HepG2 (cell line): ENCODE measurements at regions not wholly inside any gene's neighbourhood (a gene's known extent, or its start where the extent isn't known, plus 50 kb on each side); places are given as distances from the start of the nearest gene placed in this dataset.

ENCODE experiments used
- ATAC-seq: fragments of 200-7000 bp; cut with Tn5 transposase; 3 replicates; pipeline ENCODE4 v1.9.1; 2020; ENCODE audit warnings: mild to moderate bottlenecking, moderate library complexity
- BruUV-seq: library from RNA; stranded (reverse); fragments of 400-500 nt; replicated peaks from 2 replicates; lab custom pipeline; 2021; lab: Mats Ljungman, UMichigan
- CTCF ChIA-PET: fragments of 300-600 bp; formaldehyde crosslinking; extraction: SDS; loops from one replicate; lab custom pipeline; 2021; ENCODE audit warnings: low total read pairs, inconsistent platforms, low intra/inter-chr PET ratio; lab: Yijun Ruan, JAX
- POLR2A ChIA-PET: fragments of 350-600 bp; sonication (Branson Sonifier 250); formaldehyde crosslinking; loops from one replicate; lab custom pipeline; 2020; ENCODE audit warnings: antibody characterized with exemption, inconsistent platforms; lab: Yijun Ruan, JAX
- DNase-seq: peaks from one replicate; pipeline ENCODE4 v3.0.0-alpha.2; 2015; ENCODE audit warnings: low spot score
- FAIRE-seq: peaks from 3 replicates; lab custom pipeline; 2011; peaks lifted over from hg19 to GRCh38; lab: Jason Lieb, UNC
- H2AFZ ChIP-seq: one replicate; pipeline ENCODE4 v1.6.1; 2011; ENCODE audit warnings: low read length, inconsistent platforms
- H3K27ac ChIP-seq: fragments of 300-600 bp; 3 replicates; pipeline ENCODE4 v1.8.0; 2011; ENCODE audit warnings: mixed run types, mild to moderate bottlenecking, mixed read lengths, low read length, inconsistent platforms; ENCODE audit not compliant: insufficient read depth; ENCODE audit errors: extremely low read length
- H3K27me3 ChIP-seq, 2 experiments: fragments of 200-600 bp in 1 of 2; 2 replicates in 1 of 2; 3 replicates in 1 of 2; pipeline versions ENCODE4 v1.6.0 to v1.8.0; 2011; ENCODE audit warnings: low read length in 2 of 2, mild to moderate bottlenecking in 2 of 2, moderate library complexity in 2 of 2, inconsistent platforms in 1 of 2; ENCODE audit not compliant: insufficient read depth in 2 of 2, control insufficient read depth in 1 of 2
- H3K36me3 ChIP-seq, 2 experiments: fragments of 200-600 bp in 1 of 2; replicated peaks in 1 of 2; 2 replicates in 1 of 2; 3 replicates in 1 of 2; pipeline versions ENCODE4 v1.5.1 to v1.8.0; 2011; ENCODE audit warnings: low read length in 2 of 2, inconsistent platforms in 1 of 2; ENCODE audit not compliant: insufficient read depth in 2 of 2, control insufficient read depth in 1 of 2
- H3K4me1 ChIP-seq: 2 replicates; pipeline ENCODE4 v1.5.1; 2012; ENCODE audit warnings: low read length, inconsistent platforms; ENCODE audit not compliant: insufficient read depth
- H3K4me2 ChIP-seq: 2 replicates; pipeline ENCODE4 v1.6.0; 2011; ENCODE audit warnings: low read depth, low read length, inconsistent platforms
- H3K4me3 ChIP-seq, 3 experiments: fragments of 200-600 bp in 1 of 3; sonication (generic), shearing (Covaris generic) in 1 of 3; replicated peaks in 1 of 3; 2 replicates each; pipeline ENCODE4 v1.5.1; 2011 to 2016; ENCODE audit warnings: low read length in 3 of 3, inconsistent platforms in 2 of 3, low read depth in 2 of 3, mild to moderate bottlenecking in 2 of 3, control low read depth in 1 of 3, mixed read lengths in 1 of 3; ENCODE audit not compliant: insufficient read depth in 1 of 3
- H3K79me2 ChIP-seq: one replicate; pipeline ENCODE4 v1.6.1; 2011; ENCODE audit warnings: low read length, inconsistent platforms; ENCODE audit not compliant: insufficient read depth
- H3K9ac ChIP-seq: 2 replicates; pipeline ENCODE4 v1.6.0; 2011; ENCODE audit warnings: mild to moderate bottlenecking, low read depth, low read length, inconsistent platforms; ENCODE audit not compliant: insufficient read depth
- H3K9me3 ChIP-seq: 2 replicates; pipeline ENCODE4 v1.5.1; 2012; ENCODE audit warnings: mild to moderate bottlenecking, low read length
- H4K20me1 ChIP-seq: 2 replicates; pipeline ENCODE4 v1.6.0; 2011; ENCODE audit warnings: inconsistent platforms, mild to moderate bottlenecking, low read length, moderate library complexity; ENCODE audit not compliant: insufficient read depth
- CAMTA2 ChIP-seq: sonication (generic); formaldehyde crosslinking; IDR thresholded peaks from 2 replicates; pipeline ENCODE4 v1.4.0; 2020; ENCODE audit warnings: mild to moderate bottlenecking, missing genetic modification reagents, borderline replicate concordance
- CHD4 ChIP-seq: fragments of 200-600 bp; sonication (generic); IDR thresholded peaks from 2 replicates; pipeline ENCODE4 v1.7.0; 2017; ENCODE audit warnings: mild to moderate bottlenecking, low read length, borderline replicate concordance
- JDP2 ChIP-seq: sonication (generic); formaldehyde crosslinking; IDR thresholded peaks from 2 replicates; pipeline ENCODE4 v1.8.1; 2022; ENCODE audit warnings: missing genetic modification reagents, borderline replicate concordance
- JUNB ChIP-seq: sonication (generic); formaldehyde crosslinking; IDR thresholded peaks from 2 replicates; pipeline ENCODE4 v1.8.0; 2022; ENCODE audit warnings: missing genetic modification reagents, mild to moderate bottlenecking, borderline replicate concordance
- KLF11 ChIP-seq: IDR thresholded peaks from 2 replicates; pipeline ENCODE4 v1.6.1; 2016; ENCODE audit warnings: missing compliant biosample characterization
- MTA1 ChIP-seq: sonication (generic); formaldehyde crosslinking; IDR thresholded peaks from 2 replicates; pipeline ENCODE4 v1.4.0; 2020; ENCODE audit warnings: missing genetic modification reagents, mild to moderate bottlenecking, borderline replicate concordance
- REL ChIP-seq: sonication (generic); formaldehyde crosslinking; conservative IDR thresholded peaks from 2 replicates; pipeline ENCODE4 v1.8.0; 2022; ENCODE audit warnings: mild to moderate bottlenecking, missing genetic modification reagents, moderate library complexity
- WIZ ChIP-seq: sonication (generic); formaldehyde crosslinking; IDR thresholded peaks from 2 replicates; pipeline ENCODE4 v1.5.1; 2020; ENCODE audit warnings: mild to moderate bottlenecking, missing genetic modification reagents
- ZFP1 ChIP-seq: IDR thresholded peaks from 2 replicates; pipeline ENCODE4 v1.6.1; 2016
- ZKSCAN8 ChIP-seq: IDR thresholded peaks from 2 replicates; pipeline ENCODE4 v1.6.1; 2016; ENCODE audit warnings: borderline replicate concordance, missing genetic modification reagents, missing compliant biosample characterization
- ZNF207 ChIP-seq: fragments of 450-650 bp; IDR thresholded peaks from 2 replicates; pipeline ENCODE4 v1.6.1; 2016; ENCODE audit warnings: antibody characterized with exemption, borderline replicate concordance
- WGBS: methylation state at CpG from one replicate; pipeline ENCODE4 v1.1.6; 2017; ENCODE audit warnings: low lambda C conversion rate; 5-methylcytosine and 5-hydroxymethylcytosine counted together
- in situ Hi-C: cut with HindIII; loops from 2 replicates; pipeline ENCODE4 v1.10.0; 2017; ENCODE audit warnings: low pct_unique_long_range_greater_than_20kb; ENCODE audit not compliant: extremely low pct_ligation_motif_present
- intact Hi-C: fragments of 100-400 bp; cut with micrococcal nuclease; formaldehyde crosslinking; loops from one replicate; pipeline ENCODE4 v1.10.0; 2022; ENCODE audit not compliant: unreplicated experiment
- TF ChIP-seq, protein P1 (sequence below): IDR thresholded peaks from 2 replicates; pipeline ENCODE4 v1.6.1; 2016
- TF ChIP-seq, protein P2 (sequence below): sonication (generic); formaldehyde crosslinking; IDR thresholded peaks from 2 replicates; pipeline ENCODE4 v1.5.0; 2020; ENCODE audit warnings: mild to moderate bottlenecking, missing genetic modification reagents, borderline replicate concordance
- TF ChIP-seq, protein P3 (sequence below): sonication (generic); formaldehyde crosslinking; conservative IDR thresholded peaks from 2 replicates; pipeline ENCODE4 v1.8.0; 2022; ENCODE audit warnings: low read depth, missing genetic modification reagents
- TF ChIP-seq, protein P4 (sequence below): IDR thresholded peaks from 2 replicates; pipeline ENCODE4 v1.6.1; 2016; ENCODE audit warnings: low read depth, control low read depth

DNA sequence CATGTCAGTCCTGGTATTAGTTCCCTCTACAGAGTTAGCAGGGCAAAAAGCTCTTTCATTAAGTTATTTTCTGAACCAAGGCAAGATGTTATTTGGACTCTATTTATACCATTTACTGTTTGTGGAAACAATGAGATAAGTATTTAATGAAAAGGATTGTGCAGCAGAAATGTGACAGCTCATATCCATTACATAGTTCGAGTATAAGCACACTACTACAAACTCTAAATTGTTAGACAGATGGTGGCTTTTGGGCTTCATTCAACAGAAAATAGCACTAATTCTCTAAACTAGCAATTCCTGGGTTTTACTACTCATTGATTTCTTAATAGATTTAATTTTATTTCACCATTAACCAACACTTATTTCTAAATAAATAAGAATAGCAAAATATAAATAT is 95.2 kb upstream of the ANK2 start:
- POLR2A ChIA-PET, result no interaction called here
- TF ChIP-seq CAMTA2 (CRISPR knock-in tag), result no peak
- TF ChIP-seq JDP2 (CRISPR knock-in tag), result no peak
- no peak for TF ChIP-seq ZKSCAN8 (CRISPR knock-in tag)
- TF ChIP-seq, protein P1, sequence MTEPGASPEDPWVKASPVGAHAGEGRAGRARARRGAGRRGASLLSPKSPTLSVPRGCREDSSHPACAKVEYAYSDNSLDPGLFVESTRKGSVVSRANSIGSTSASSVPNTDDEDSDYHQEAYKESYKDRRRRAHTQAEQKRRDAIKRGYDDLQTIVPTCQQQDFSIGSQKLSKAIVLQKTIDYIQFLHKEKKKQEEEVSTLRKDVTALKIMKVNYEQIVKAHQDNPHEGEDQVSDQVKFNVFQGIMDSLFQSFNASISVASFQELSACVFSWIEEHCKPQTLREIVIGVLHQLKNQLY (CRISPR knock-in tag), result no peak
- TF ChIP-seq, protein P2, sequence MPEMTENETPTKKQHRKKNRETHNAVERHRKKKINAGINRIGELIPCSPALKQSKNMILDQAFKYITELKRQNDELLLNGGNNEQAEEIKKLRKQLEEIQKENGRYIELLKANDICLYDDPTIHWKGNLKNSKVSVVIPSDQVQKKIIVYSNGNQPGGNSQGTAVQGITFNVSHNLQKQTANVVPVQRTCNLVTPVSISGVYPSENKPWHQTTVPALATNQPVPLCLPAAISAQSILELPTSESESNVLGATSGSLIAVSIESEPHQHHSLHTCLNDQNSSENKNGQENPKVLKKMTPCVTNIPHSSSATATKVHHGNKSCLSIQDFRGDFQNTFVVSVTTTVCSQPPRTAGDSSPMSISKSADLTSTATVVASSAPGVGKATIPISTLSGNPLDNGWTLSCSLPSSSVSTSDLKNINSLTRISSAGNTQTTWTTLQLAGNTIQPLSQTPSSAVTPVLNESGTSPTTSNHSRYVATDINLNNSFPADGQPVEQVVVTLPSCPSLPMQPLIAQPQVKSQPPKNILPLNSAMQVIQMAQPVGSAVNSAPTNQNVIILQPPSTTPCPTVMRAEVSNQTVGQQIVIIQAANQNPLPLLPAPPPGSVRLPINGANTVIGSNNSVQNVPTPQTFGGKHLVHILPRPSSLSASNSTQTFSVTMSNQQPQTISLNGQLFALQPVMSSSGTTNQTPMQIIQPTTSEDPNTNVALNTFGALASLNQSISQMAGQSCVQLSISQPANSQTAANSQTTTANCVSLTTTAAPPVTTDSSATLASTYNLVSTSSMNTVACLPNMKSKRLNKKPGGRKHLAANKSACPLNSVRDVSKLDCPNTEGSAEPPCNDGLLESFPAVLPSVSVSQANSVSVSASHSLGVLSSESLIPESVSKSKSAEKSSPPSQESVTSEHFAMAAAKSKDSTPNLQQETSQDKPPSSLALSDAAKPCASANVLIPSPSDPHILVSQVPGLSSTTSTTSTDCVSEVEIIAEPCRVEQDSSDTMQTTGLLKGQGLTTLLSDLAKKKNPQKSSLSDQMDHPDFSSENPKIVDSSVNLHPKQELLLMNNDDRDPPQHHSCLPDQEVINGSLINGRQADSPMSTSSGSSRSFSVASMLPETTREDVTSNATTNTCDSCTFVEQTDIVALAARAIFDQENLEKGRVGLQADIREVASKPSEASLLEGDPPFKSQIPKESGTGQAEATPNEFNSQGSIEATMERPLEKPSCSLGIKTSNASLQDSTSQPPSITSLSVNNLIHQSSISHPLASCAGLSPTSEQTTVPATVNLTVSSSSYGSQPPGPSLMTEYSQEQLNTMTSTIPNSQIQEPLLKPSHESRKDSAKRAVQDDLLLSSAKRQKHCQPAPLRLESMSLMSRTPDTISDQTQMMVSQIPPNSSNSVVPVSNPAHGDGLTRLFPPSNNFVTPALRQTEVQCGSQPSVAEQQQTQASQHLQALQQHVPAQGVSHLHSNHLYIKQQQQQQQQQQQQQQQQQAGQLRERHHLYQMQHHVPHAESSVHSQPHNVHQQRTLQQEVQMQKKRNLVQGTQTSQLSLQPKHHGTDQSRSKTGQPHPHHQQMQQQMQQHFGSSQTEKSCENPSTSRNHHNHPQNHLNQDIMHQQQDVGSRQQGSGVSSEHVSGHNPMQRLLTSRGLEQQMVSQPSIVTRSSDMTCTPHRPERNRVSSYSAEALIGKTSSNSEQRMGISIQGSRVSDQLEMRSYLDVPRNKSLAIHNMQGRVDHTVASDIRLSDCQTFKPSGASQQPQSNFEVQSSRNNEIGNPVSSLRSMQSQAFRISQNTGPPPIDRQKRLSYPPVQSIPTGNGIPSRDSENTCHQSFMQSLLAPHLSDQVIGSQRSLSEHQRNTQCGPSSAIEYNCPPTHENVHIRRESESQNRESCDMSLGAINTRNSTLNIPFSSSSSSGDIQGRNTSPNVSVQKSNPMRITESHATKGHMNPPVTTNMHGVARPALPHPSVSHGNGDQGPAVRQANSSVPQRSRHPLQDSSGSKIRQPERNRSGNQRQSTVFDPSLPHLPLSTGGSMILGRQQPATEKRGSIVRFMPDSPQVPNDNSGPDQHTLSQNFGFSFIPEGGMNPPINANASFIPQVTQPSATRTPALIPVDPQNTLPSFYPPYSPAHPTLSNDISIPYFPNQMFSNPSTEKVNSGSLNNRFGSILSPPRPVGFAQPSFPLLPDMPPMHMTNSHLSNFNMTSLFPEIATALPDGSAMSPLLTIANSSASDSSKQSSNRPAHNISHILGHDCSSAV (CRISPR knock-in tag), result no peak
- TF ChIP-seq MTA1 (CRISPR knock-in tag), result no peak
- no peak for TF ChIP-seq ZNF207
- TF ChIP-seq REL (CRISPR knock-in tag), result no peak
- no peak for TF ChIP-seq WIZ (CRISPR knock-in tag)
- no peak for TF ChIP-seq JUNB (CRISPR knock-in tag)
- TF ChIP-seq CHD4, result no peak
- TF ChIP-seq ZFP1, result no peak
- no peak for TF ChIP-seq KLF11
- TF ChIP-seq, protein P3, sequence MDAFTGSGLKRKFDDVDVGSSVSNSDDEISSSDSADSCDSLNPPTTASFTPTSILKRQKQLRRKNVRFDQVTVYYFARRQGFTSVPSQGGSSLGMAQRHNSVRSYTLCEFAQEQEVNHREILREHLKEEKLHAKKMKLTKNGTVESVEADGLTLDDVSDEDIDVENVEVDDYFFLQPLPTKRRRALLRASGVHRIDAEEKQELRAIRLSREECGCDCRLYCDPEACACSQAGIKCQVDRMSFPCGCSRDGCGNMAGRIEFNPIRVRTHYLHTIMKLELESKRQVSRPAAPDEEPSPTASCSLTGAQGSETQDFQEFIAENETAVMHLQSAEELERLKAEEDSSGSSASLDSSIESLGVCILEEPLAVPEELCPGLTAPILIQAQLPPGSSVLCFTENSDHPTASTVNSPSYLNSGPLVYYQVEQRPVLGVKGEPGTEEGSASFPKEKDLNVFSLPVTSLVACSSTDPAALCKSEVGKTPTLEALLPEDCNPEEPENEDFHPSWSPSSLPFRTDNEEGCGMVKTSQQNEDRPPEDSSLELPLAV, result no peak
- TF ChIP-seq, protein P4, sequence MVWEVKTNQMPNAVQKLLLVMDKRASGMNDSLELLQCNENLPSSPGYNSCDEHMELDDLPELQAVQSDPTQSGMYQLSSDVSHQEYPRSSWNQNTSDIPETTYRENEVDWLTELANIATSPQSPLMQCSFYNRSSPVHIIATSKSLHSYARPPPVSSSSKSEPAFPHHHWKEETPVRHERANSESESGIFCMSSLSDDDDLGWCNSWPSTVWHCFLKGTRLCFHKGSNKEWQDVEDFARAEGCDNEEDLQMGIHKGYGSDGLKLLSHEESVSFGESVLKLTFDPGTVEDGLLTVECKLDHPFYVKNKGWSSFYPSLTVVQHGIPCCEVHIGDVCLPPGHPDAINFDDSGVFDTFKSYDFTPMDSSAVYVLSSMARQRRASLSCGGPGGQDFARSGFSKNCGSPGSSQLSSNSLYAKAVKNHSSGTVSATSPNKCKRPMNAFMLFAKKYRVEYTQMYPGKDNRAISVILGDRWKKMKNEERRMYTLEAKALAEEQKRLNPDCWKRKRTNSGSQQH (CRISPR knock-in tag), result no peak

More for the DNA sequence above, 95.2 kb upstream of the ANK2 start:
- WGBS, result 0% methylated on average over 1 of the region's 1 CpG
- ATAC-seq, result no peak
- no peak overlapping the region for H3K27ac ChIP-seq
- CTCF ChIA-PET, result no interaction called here
- no peaks in the 10 kb centered on the region for H3K9me3 ChIP-seq
- DNase-seq, result no peak
- no TSS peak for BruUV-seq
- no peak overlapping the region for H2AFZ ChIP-seq
- no peaks in the 10 kb centered on the region for H3K27me3 ChIP-seq
- in situ Hi-C loops, result no loop called here
- no peaks in the 10 kb centered on the region for H3K79me2 ChIP-seq
- no peaks in the 10 kb centered on the region for H4K20me1 ChIP-seq
- no peaks in the 10 kb centered on the region for H3K4me1 ChIP-seq
- H3K4me2 ChIP-seq, result no peak overlapping the region
- H3K9ac ChIP-seq, result no peak overlapping the region
- intact Hi-C loops, result loop anchor here (5.0 kb wide), 1 partner anchor 138 kb away; no protein-coding TSS in a partner anchor
- H3K36me3 ChIP-seq, result no peaks in the 10 kb centered on the region
- FAIRE-seq, result no peak
- H3K4me3 ChIP-seq, result no peak overlapping the region
